Memory B cell (primary cell): ENCODE measurements at regions not wholly inside any gene's neighbourhood (a gene's known extent, or its start where the extent isn't known, plus 50 kb on each side); places are given as distances from the start of the nearest gene placed in this dataset.

Experiments
- ATAC-seq: fragments of 150-1000 bp; cut with Tn5 transposase; 2 replicates; pipeline ENCODE4 v1.10.0; 2021; ENCODE audit warnings: low read depth, mild to moderate bottlenecking, moderate library complexity
- DNase-seq, 2 donors: peaks; one replicate each; pipeline ENCODE4 v3.0.0; 2022; ENCODE audit warnings: low spot score in 2 of 2
- H3K27ac Mint-ChIP-seq: one replicate; pipeline ENCODE4 v1.8.0; 2022; ENCODE audit warnings: mild to moderate bottlenecking, moderate library complexity, mixed read lengths
- H3K27me3 Mint-ChIP-seq: one replicate; pipeline ENCODE4 v1.8.0; 2022; ENCODE audit warnings: mixed read lengths
- H3K36me3 Mint-ChIP-seq: one replicate; pipeline ENCODE4 v1.8.0; 2022; ENCODE audit warnings: mild to moderate bottlenecking, mixed read lengths
- H3K4me1 Mint-ChIP-seq: one replicate; pipeline ENCODE4 v1.8.0; 2022; ENCODE audit warnings: mixed read lengths
- H3K4me3 Mint-ChIP-seq: one replicate; pipeline ENCODE4 v1.8.0; 2022; ENCODE audit warnings: mild to moderate bottlenecking, moderate library complexity, mixed read lengths
- H3K9me3 Mint-ChIP-seq: one replicate; pipeline ENCODE4 v1.8.0; 2022; ENCODE audit warnings: mixed read lengths

DNA sequence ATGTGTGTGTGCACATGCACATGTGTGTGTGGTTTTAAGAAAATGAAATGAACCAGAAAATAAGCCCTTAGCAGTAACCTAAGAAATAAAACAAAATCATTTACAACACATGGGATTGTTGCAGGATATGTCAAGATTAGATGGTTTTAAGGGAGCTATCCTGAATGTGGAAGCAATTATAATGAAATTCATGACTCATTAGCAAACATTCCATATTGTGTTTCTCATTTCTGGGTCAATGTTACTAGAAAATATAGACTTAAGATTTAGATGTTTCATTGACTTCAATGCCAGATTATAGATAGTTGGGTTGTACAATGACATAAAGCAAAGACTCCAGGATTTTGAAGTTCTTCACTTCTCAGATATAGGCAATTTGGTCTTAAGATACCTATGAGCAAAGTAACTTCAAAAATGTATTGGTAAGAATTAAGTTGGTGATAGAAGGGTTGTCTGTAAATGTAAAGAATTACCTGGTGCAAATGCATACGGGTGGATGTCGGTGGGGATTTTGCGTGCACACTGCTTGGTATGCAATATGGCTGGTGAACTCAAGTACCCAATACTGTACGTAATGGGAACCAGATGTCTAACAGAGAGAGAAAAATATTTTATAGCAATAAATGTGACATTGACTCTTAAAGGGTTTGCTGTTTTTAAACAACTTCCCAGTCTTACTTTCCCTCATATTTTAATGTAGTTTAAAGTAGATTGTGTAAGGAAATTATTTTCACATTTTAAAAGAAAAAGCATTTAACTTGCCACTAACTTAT lies 53.9 kb upstream of the NR2F2 start:
- peaks cover 6% of the 10 kb centered on the region for H3K9me3 Mint-ChIP-seq
- no peak overlapping the region for H3K27ac Mint-ChIP-seq
- DNase-seq, result no peak
- H3K27me3 Mint-ChIP-seq, result no peaks in the 10 kb centered on the region
- no peak for ATAC-seq
- H3K4me1 Mint-ChIP-seq, result no peaks in the 10 kb centered on the region
- no peak overlapping the region for H3K4me3 Mint-ChIP-seq
- no peaks in the 10 kb centered on the region for H3K36me3 Mint-ChIP-seq
